GM18909 (cell line): ENCODE measurements at regions not wholly inside any gene's neighbourhood (a gene's known extent, or its start where the extent isn't known, plus 50 kb on each side); places are given as distances from the start of the nearest gene placed in this dataset.
"Not testable (repeated sequence)": the region's sequence is repeated elsewhere in the genome, so short reads cannot be mapped to it uniquely, and the experiment has no call there.

Source experiments
- ATAC-seq: cut with Tn5 transposase; IDR thresholded peaks from one replicate; pipeline ENCODE4 v1.9.1; 2021; ENCODE audit warnings: mild to moderate bottlenecking; ENCODE audit not compliant: unreplicated experiment, poor library complexity

- ATAC-seq, result no peak
Measured at GRCh38 chr5:99636663-99637062, 707.9 kb upstream of the CHD1 start.

GRCh38 chr5:99621772-99622681, 693.2 kb upstream of the CHD1 start:
- no peak for ATAC-seq

GRCh38 chr5:99617335-99617734, 688.5 kb upstream of the CHD1 start:
- no peak for ATAC-seq

DNA sequence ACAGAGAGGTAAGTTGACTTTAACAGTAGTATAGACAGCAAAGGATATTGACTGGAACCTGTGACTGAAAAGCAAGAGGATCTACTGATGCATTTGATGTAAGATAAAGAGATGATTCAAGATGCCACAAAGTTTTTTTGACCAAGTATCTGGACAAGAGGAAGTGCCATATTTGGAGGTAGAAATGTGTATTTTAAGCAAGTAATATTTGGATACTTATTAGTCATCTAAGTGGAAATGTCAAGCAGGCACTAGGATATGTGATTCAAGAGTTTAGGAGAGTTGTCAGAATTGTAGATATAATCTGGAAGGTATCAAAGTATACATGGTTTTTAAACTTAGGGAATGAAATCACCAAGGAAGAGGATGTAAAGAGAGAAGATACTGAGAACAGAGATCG, 686.1 kb upstream of the CHD1 start:
- no peak for ATAC-seq

DNA sequence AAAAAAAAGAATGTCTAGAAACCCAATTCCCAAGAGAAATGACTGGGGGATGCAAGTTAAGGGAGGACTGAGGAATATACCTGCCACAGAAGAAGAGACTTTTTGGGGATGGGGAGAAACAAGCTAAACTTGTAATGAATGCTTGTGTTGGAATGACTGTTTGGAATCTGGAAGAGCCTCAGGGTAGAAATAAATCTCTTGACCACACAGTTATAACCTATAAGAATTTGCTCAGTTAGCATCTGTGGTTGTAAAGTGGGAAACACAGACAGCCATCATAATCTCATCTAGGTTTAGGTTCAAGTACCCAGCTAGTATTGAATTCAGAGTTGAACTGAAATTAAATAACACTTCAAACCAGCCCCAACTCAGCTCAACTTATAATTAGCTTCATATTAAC, 678.3 kb upstream of the CHD1 start:
- no peak for ATAC-seq

DNA sequence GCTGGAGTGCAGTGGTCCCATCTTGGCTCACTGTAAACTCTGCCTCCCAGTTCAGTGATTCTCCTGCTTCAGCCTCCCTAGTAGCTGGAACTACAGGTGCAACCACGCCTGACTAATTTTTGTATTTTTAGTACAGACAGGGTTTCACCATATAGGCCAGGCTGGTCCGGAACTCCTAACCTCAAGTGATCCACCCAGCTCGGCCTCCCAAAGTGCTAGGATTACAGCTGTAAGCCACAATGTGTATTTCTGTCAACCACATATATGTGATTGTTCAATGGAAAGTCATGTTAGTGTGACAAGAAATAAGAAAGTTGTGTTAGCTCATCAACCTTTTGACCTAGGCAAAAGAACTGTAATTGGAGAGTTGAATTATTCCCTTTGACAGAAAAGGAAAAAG, 677.1 kb upstream of the CHD1 start:
- ATAC-seq, result no peak

- no peak for ATAC-seq
Measured at GRCh38 chr5:99600952-99601351, 672.1 kb upstream of the CHD1 start.

DNA sequence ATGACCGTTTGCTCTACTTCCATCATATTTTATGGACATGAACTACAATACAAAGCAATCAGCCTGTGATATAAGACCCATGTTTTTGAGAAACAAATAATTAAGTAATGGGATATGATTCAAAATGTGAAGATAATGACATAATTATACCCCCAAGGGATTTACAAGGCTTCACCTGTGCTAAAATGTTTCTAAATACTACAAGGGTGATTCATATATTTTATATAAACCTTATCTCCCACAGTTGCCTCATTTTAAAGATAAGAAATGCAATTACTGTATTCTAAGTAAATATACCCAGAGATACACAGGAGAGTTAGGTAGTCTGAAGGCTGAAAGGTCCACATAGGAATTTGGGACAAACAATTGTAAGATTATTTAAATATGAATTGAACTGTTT, 662.0 kb upstream of the CHD1 start:
- ATAC-seq, result no peak

GRCh38 chr5:99589424-99589823, 660.6 kb upstream of the CHD1 start:
- ATAC-seq, result no peak

DNA sequence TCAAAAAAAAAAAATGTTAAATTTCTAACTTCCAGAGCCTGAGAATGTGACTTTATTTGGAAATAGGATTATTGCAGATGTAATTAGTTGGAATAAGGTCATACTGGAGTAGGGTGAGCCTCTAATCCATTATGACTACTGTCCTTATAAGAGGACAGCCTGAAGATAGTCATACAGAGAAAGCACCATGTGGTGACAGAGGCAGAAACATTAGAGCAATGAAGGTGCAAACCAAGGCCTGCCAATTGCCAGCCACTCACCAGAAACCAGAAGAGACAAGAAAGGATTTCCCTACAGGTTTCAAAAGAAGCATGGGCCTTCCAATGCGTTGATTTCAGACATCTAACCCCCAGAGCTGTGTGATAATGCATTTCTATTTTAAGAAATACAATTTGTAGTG, 659.2 kb upstream of the CHD1 start:
- ATAC-seq, result peak; percentile 74

DNA sequence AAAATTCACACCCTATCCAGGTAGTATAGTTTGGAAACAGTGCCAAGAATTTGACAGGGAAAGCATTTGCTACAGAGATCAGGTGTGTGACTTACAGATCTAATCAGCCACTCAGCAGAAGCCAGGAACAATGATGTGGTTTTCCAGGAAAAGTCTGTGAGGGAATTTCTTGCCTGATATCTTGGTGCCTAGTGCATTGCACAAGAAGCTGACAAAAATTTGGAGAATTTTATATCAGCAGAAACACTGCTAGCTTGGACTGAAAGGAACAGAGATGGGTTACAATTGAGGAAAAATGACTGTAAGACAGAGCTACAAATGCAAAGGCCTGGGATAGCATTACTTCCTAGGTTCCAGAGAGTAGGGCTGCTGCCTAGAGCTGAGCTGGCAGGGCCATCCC, 658.1 kb upstream of the CHD1 start:
- ATAC-seq, result no peak

- not testable (repeated sequence) for ATAC-seq
Measured at GRCh38 chr5:99581204-99581603, 652.4 kb upstream of the CHD1 start.

GRCh38 chr5:99562937-99563627, 634.3 kb upstream of the CHD1 start:
- not testable (repeated sequence) for ATAC-seq

DNA sequence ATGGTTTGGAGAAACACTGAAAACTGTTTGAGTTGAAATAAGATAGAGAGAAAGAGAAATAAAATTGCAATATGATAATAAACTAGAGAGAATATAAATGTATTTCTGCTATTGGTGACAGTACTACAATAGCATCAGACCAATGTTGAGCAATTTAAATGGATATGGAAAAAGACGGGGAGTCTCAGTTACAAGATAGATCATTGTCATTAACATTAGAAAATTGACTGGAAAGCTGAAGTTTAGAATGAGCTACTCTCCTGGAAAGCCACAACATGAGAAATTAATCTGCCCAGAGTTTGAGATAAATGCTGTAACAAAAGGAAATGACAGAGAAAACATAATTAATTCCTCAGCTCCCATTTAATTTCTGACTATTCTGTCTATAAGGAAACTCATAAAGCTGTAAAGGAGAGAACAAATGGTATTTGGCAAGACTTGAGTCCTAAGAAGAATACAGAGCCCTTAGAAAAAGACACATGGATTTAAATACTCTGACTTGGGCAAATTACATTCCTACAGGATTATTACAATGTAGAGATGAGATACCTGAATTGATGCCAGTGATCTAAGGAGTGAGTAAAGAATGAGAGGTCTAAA, 624.5 kb upstream of the CHD1 start:
- ATAC-seq, result no peak

- ATAC-seq, result no peak
Measured at GRCh38 chr5:99544356-99544755, 615.5 kb upstream of the CHD1 start.

- ATAC-seq, result no peak
Measured at GRCh38 chr5:99543841-99544240, 615.0 kb upstream of the CHD1 start.

DNA sequence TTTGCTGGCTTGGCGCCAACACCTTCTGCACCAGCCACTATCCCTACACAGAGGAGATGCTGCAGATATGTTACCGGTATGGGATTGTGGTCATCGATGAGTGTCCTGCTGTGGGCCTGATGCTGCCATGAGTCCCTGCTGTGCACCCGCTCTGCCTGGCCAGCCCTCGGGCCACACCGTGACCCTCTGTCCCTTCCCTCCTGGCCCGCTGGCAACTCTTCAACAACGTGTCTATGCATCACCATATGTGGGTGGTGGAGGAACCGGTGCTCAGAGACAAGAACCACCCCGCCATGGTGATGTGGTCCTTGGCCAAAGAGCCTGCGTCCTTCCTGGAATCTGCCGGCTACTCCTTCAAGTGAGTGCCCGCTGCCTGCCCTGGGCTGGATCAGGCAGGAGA, 605.4 kb upstream of the CHD1 start:
- ATAC-seq, result not testable (repeated sequence)

DNA sequence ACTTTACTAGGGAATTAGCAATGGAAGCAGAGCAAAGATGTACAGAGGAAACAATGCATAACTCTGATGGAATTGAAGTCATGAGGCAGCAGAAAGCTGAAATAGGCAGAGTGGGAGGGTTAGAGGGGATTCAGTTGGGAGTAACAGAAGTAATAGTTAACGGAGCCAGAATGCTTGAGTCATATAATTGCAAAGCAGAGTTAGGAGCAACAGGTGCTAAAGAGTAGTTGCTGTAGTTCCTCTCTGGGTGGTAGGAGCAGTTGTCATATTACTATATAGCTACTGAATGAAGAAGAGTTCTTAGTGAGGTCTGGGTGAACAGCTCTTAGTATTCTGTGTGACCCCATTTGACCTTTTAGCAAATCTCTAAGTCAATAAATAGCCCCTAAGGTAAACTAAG, 592.9 kb upstream of the CHD1 start:
- not testable (repeated sequence) for ATAC-seq

DNA sequence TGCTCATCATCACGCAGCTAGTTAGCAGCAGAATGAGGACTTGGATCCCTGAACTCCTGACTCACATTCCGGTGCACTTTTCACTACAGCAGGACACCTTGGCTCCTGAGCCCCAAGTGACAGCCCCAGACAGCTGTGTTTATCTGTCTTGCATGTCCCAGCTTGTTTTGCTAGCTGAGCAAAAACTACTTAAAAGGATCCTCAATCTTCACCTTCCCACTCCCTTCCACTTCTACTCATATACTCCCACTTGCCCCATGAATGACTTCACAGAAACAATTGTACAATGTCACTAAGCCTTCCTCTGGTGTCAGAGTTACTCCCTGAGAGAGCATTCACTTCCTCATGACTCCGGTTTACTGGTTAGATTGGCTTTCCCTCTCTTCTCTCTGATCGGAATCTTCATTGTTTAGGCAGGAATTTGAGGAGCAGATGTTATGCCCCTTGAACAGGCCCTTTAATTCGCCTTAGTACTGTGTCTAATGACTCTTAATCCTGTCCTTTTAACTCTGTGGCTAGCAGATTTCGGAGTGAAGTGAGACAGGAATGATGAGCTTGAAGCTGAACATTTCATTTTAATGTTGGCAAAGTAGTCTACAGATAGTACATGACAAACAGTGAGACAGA, 587.2 kb upstream of the CHD1 start:
- not testable (repeated sequence) for ATAC-seq

- not testable (repeated sequence) for ATAC-seq
Measured at GRCh38 chr5:99510237-99510866, 581.5 kb upstream of the CHD1 start.
